SK-N-SH (cell line): ENCODE measurements at regions not wholly inside any gene's neighbourhood (a gene's known extent, or its start where the extent isn't known, plus 50 kb on each side); places are given as distances from the start of the nearest gene placed in this dataset.

ENCODE experiments used
- CTCF ChIA-PET: fragments of 300-600, 350-600 bp; formaldehyde crosslinking; extraction: SDS; loops from one replicate; lab custom pipeline; 2021; lab: Yijun Ruan, JAX
- POLR2A ChIA-PET: fragments of 350-600 bp; sonication (Branson Sonifier 250); formaldehyde crosslinking; extraction: SDS; loops from one replicate; lab custom pipeline; 2020; ENCODE audit warnings: antibody characterized with exemption, inconsistent platforms; lab: Yijun Ruan, JAX
- DNase-seq: peaks from one replicate; pipeline ENCODE4 v3.0.0; 2012
- H2AFZ ChIP-seq: fragments of 200-600 bp; sonication (generic); 2 replicates; pipeline ENCODE4 v1.8.1; 2016; ENCODE audit warnings: antibody characterized with exemption, mild to moderate bottlenecking, low read depth
- H3F3A ChIP-seq: fragments of 200-600 bp; sonication (generic); replicated peaks from 2 replicates; pipeline ENCODE3; 2016; ENCODE audit warnings: antibody characterized with exemption, mild to moderate bottlenecking; ENCODE audit not compliant: insufficient read depth
- H3K27ac ChIP-seq, 2 experiments: fragments of 200-500 bp in 1 of 2; fragments of 200-600 bp in 1 of 2; sonication (Bioruptor generic) in 1 of 2; sonication (generic), shearing (Covaris generic) in 1 of 2; 2 replicates each; pipeline versions ENCODE4 v1.5.1 to v1.6.1; 2014 to 2016; ENCODE audit warnings: low read depth in 2 of 2, inconsistent platforms in 1 of 2, low read length in 1 of 2, mild to moderate bottlenecking in 1 of 2, mixed read lengths in 1 of 2
- H3K27me3 ChIP-seq: fragments of 200-600 bp; sonication (generic), shearing (Covaris generic); 2 replicates; pipeline ENCODE4 v1.6.1; 2016; ENCODE audit warnings: mixed run types; ENCODE audit not compliant: insufficient read depth
- H3K36me3 ChIP-seq, 2 experiments: fragments of 200-500 bp in 1 of 2; fragments of 200-600 bp in 1 of 2; sonication (Bioruptor generic) in 1 of 2; sonication (generic) in 1 of 2; replicated peaks in 1 of 2; 2 replicates each; pipeline versions ENCODE3 to v1.5.1; 2014 to 2016; ENCODE audit warnings: low read length in 1 of 2, mild to moderate bottlenecking in 1 of 2; ENCODE audit not compliant: insufficient read depth in 2 of 2, control insufficient read depth in 1 of 2
- H3K4me1 ChIP-seq, 2 experiments: fragments of 200-500 bp in 1 of 2; fragments of 200-600 bp in 1 of 2; sonication (Bioruptor generic) in 1 of 2; sonication (generic), shearing (Covaris generic) in 1 of 2; 2 replicates each; pipeline versions ENCODE4 v1.5.1 to v1.6.1; 2014 to 2016; ENCODE audit warnings: low read depth in 1 of 2, low read length in 1 of 2, mixed run types in 1 of 2; ENCODE audit not compliant: insufficient read depth in 2 of 2, control insufficient read depth in 1 of 2
- H3K4me2 ChIP-seq: fragments of 200-600 bp; sonication (generic), shearing (Covaris generic); 2 replicates; pipeline ENCODE4 v1.6.1; 2017; ENCODE audit warnings: mixed run types
- H3K4me3 ChIP-seq, 2 experiments: fragments of 200-500 bp in 1 of 2; fragments of 200-600 bp in 1 of 2; sonication (Bioruptor generic) in 1 of 2; sonication (generic), shearing (Covaris generic) in 1 of 2; 2 replicates each; pipeline versions ENCODE4 v1.5.1 to v1.8.1; 2014 to 2016; ENCODE audit warnings: low read depth in 2 of 2, inconsistent platforms in 1 of 2, low read length in 1 of 2, mild to moderate bottlenecking in 1 of 2, mixed read lengths in 1 of 2, moderate library complexity in 1 of 2
- H3K79me2 ChIP-seq: fragments of 200-600 bp; sonication (generic); 2 replicates; pipeline ENCODE4 v1.8.1; 2017; ENCODE audit warnings: mild to moderate bottlenecking; ENCODE audit not compliant: insufficient read depth
- H3K9ac ChIP-seq: fragments of 200-600 bp; sonication (generic); 2 replicates; pipeline ENCODE4 v1.6.1; 2017; ENCODE audit warnings: mixed run types
- H3K9me2 ChIP-seq: fragments of 200-600 bp; sonication (generic); 2 replicates; pipeline ENCODE4 v1.6.1; 2017; ENCODE audit warnings: mixed run types
- H3K9me3 ChIP-seq: fragments of 200-600 bp; sonication (generic); 2 replicates; pipeline ENCODE4 v1.6.1; 2017; ENCODE audit warnings: mixed run types, mild to moderate bottlenecking, moderate library complexity
- H4K20me1 ChIP-seq: fragments of 200-600 bp; sonication (generic); 2 replicates; pipeline ENCODE4 v1.6.1; 2017; ENCODE audit warnings: mild to moderate bottlenecking, mixed run types; ENCODE audit not compliant: insufficient read depth
- ELF1 ChIP-seq: IDR thresholded peaks from 2 replicates; pipeline ENCODE4 v1.4.0; 2012
- FOSL2 ChIP-seq: IDR thresholded peaks from 2 replicates; pipeline ENCODE4 v1.4.0; 2012; ENCODE audit warnings: low read depth, mild to moderate bottlenecking, moderate library complexity, borderline replicate concordance
- FOXJ3 ChIP-seq: sonication (generic); formaldehyde crosslinking; IDR thresholded peaks from 2 replicates; pipeline ENCODE4 v1.5.1; 2020; ENCODE audit warnings: mild to moderate bottlenecking, missing genetic modification reagents
- MEF2A ChIP-seq: IDR thresholded peaks from 2 replicates; pipeline ENCODE4 v1.4.0; 2012; ENCODE audit warnings: low read depth, borderline replicate concordance
- RXRA ChIP-seq: IDR thresholded peaks from 2 replicates; pipeline ENCODE4 v1.4.0; 2012; ENCODE audit warnings: low read depth, mild to moderate bottlenecking, borderline replicate concordance
- SMC3 ChIP-seq: IDR thresholded peaks from 2 replicates; pipeline ENCODE4 v1.6.1; 2012; ENCODE audit warnings: low read depth, low read length, improper control_type of control experiment
- TCF12 ChIP-seq: IDR thresholded peaks from 2 replicates; pipeline ENCODE4 v1.4.0; 2012
- TEAD4 ChIP-seq: IDR thresholded peaks from 2 replicates; pipeline ENCODE4 v1.4.0; 2012; ENCODE audit warnings: mild to moderate bottlenecking, borderline replicate concordance; ENCODE audit not compliant: insufficient read depth
- ZBTB33 ChIP-seq: IDR thresholded peaks from 2 replicates; pipeline ENCODE4 v1.4.0; 2012; ENCODE audit warnings: low read depth, borderline replicate concordance
- WGBS: methylation state at CpG from one replicate; pipeline ENCODE4 v1.1.6; 2017; ENCODE audit warnings: low lambda C conversion rate; 5-methylcytosine and 5-hydroxymethylcytosine counted together
- TF ChIP-seq, protein P1 (sequence below): fragments of 150-350 bp; IDR thresholded peaks from 2 replicates; pipeline ENCODE4 v1.6.1; 2016; ENCODE audit warnings: mild to moderate bottlenecking, low read depth, low read length
- TF ChIP-seq, protein P2 (sequence below): IDR thresholded peaks from 2 replicates; pipeline ENCODE4 v1.4.0; 2012; ENCODE audit warnings: low read depth, borderline replicate concordance

DNA sequence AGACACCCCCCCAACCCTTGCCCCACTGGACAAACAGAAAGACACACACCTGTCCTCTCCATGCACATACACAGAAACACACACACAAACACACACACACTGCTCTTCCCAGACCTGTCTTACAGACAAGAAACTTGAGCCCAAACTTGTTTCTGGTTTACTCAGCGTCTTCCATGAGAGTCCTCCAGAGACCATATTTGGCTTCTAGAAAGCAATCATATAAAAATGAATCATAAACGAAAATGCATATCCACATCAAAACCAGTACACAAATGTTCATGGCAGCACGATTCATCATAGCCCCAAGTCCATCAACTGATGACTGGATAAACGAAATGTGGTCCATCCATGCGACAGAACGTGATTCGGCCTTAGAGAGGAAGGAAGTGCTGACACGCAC, 84.2 kb upstream of the ASAP2 start:
- ChIA-PET POLR2A (no interaction called here), CTCF (interaction anchor here (1.0 kb wide), 1 partner anchor 240 kb away, joined by 3 read pairs; no protein-coding TSS in a partner anchor)
- Histone ChIP-seq H3K4me3 (no peak overlapping the region), H4K20me1 (no peaks in the 10 kb centered on the region), H2AFZ (no peak overlapping the region), H3K36me3 (no peaks in the 10 kb centered on the region), H3K4me2 (no peak overlapping the region), H3K9ac (no peak overlapping the region), H3K4me1 (no peaks in the 10 kb centered on the region; a peak in 1 of 4 replicates), H3F3A (no peaks in the 10 kb centered on the region), H3K27ac (no peak overlapping the region), H3K27me3 (no peaks in the 10 kb centered on the region), H3K9me3 (no peaks in the 10 kb centered on the region), H3K79me2 (no peaks in the 10 kb centered on the region), H3K9me2 (no peaks in the 10 kb centered on the region)
- 86% methylated on average over 8 of the region's 8 CpGs for WGBS
- TF ChIP-seq MEF2A, result no peak
- TF ChIP-seq RXRA, result no peak
- no peak for TF ChIP-seq ELF1
- DNase-seq, result no peak

DNA sequence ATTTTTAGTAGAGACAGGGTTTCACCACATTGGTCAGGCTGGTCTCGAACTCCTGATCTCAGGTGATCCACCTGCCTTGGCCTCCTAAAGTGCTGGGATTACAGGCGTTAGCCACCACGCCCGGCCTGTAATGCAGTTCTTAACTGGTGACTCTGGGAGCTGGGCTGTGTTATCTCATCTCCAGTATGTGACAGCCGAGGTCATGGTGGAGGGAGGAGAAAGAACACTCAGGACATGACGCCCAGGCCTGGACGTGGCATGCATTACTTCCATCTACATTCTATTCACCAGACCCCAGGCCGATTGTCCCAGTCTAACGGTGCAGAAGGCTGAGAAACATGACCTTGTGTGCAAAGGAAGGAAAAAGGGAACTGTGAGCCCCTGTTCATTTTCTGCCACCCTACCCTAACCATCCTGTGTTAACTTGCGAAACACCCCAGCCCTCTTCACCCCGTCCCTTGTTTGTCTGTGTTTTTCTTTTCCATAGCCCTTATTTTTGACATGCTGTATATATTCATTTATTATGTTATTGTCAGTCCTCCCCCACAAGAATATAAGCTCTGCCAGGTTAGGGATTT, 88.1 kb upstream of the ASAP2 start:
- no peak overlapping the region for H3K9ac ChIP-seq
- H3F3A ChIP-seq, result no peaks in the 10 kb centered on the region
- no peaks in the 10 kb centered on the region for H4K20me1 ChIP-seq
- H3K27ac ChIP-seq, result no peak overlapping the region
- CTCF ChIA-PET, result interaction anchor here (1.3 to 1.7 kb wide), 4 partner anchors 20 to 246 kb away, joined by 3 to 6 read pairs (median 4); no protein-coding TSS in a partner anchor
- H3K4me1 ChIP-seq, result no peaks in the 10 kb centered on the region
- no peaks in the 10 kb centered on the region for H3K9me3 ChIP-seq
- no peak for TF ChIP-seq SMC3
- TF ChIP-seq, all 33 proteins: peak for 0
- Histone ChIP-seq H3K36me3 (no peaks in the 10 kb centered on the region), H2AFZ (no peak overlapping the region), H3K4me2 (no peak overlapping the region), H3K4me3 (no peak overlapping the region), H3K27me3 (no peaks in the 10 kb centered on the region), H3K9me2 (no peaks in the 10 kb centered on the region), H3K79me2 (no peaks in the 10 kb centered on the region)
- POLR2A ChIA-PET, result no interaction called here
- 90% methylated on average over 11 of the region's 11 CpGs for WGBS
- no peak for DNase-seq

GRCh38 chr2:9115229-9115628, 91.4 kb upstream of the ASAP2 start:
- Histone ChIP-seq H3K4me3 (no peak overlapping the region), H3K9ac (no peak overlapping the region), H2AFZ (no peak overlapping the region), H3K27ac (no peak overlapping the region), H4K20me1 (no peaks in the 10 kb centered on the region), H3K9me2 (no peaks in the 10 kb centered on the region), H3K4me2 (no peak overlapping the region), H3K9me3 (no peaks in the 10 kb centered on the region), H3K36me3 (no peaks in the 10 kb centered on the region), H3K4me1 (peaks cover 10 to 22% of the 10 kb centered on the region in 2 experiments; a peak in 3 of 4 replicates), H3K27me3 (no peaks in the 10 kb centered on the region), H3K79me2 (no peaks in the 10 kb centered on the region), H3F3A (peaks cover 12% of the 10 kb centered on the region)
- ChIA-PET CTCF (interaction anchor here (0.6 to 2.6 kb wide), 3 partner anchors 18 to 58 kb away, joined by 3 to 8 read pairs (median 5); no protein-coding TSS in a partner anchor), POLR2A (no interaction called here)
- DNase-seq, result no peak
- 91% methylated on average over 2 of the region's 2 CpGs for WGBS
- TF ChIP-seq, protein P1, sequence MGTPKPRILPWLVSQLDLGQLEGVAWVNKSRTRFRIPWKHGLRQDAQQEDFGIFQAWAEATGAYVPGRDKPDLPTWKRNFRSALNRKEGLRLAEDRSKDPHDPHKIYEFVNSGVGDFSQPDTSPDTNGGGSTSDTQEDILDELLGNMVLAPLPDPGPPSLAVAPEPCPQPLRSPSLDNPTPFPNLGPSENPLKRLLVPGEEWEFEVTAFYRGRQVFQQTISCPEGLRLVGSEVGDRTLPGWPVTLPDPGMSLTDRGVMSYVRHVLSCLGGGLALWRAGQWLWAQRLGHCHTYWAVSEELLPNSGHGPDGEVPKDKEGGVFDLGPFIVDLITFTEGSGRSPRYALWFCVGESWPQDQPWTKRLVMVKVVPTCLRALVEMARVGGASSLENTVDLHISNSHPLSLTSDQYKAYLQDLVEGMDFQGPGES, result no peak
- TF ChIP-seq, protein P2, sequence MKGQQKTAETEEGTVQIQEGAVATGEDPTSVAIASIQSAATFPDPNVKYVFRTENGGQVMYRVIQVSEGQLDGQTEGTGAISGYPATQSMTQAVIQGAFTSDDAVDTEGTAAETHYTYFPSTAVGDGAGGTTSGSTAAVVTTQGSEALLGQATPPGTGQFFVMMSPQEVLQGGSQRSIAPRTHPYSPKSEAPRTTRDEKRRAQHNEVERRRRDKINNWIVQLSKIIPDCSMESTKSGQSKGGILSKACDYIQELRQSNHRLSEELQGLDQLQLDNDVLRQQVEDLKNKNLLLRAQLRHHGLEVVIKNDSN, result no peak
- TF ChIP-seq ELF1 (no peak), FOSL2 (no peak), TCF12 (no peak), ZBTB33 (no peak), FOXJ3 (CRISPR knock-in tag) (no peak), MEF2A (no peak), TEAD4 (no peak)
